Upper lobe of left lung (tissue), 4 donors: ENCODE measurements at regions not wholly inside any gene's neighbourhood (a gene's known extent, or its start where the extent isn't known, plus 50 kb on each side); places are given as distances from the start of the nearest gene placed in this dataset.

Source experiments
- EP300 ChIP-seq, 4 donors: sonication (generic); formaldehyde crosslinking; IDR thresholded peaks; one replicate each; pipeline ENCODE4 v1.5.1; 2017; ENCODE audit warnings: antibody characterized with exemption in 4 of 4, control low read depth in 2 of 4
- POLR2A ChIP-seq, 4 donors: fragments of 450-650 bp; IDR thresholded peaks; one replicate each; pipeline ENCODE4 v1.5.1; 2016 to 2017; ENCODE audit warnings: antibody characterized with exemption in 4 of 4, mild to moderate bottlenecking in 2 of 4
- POLR2AphosphoS5 ChIP-seq, 2 donors: sonication (generic); formaldehyde crosslinking; IDR thresholded peaks; one replicate each; pipeline ENCODE4 v1.5.1; 2017; ENCODE audit warnings: antibody characterized with exemption in 2 of 2
- TF ChIP-seq, protein P1 (sequence below), 6 experiments: fragments of 450-650 bp in 4 of 6; fragments of 200-600 bp in 2 of 6; sonication (generic) in 2 of 6; IDR thresholded peaks; one replicate each; pipeline ENCODE4 v1.5.1; 2016 to 2019; ENCODE audit warnings: antibody characterized with exemption in 6 of 6

DNA sequence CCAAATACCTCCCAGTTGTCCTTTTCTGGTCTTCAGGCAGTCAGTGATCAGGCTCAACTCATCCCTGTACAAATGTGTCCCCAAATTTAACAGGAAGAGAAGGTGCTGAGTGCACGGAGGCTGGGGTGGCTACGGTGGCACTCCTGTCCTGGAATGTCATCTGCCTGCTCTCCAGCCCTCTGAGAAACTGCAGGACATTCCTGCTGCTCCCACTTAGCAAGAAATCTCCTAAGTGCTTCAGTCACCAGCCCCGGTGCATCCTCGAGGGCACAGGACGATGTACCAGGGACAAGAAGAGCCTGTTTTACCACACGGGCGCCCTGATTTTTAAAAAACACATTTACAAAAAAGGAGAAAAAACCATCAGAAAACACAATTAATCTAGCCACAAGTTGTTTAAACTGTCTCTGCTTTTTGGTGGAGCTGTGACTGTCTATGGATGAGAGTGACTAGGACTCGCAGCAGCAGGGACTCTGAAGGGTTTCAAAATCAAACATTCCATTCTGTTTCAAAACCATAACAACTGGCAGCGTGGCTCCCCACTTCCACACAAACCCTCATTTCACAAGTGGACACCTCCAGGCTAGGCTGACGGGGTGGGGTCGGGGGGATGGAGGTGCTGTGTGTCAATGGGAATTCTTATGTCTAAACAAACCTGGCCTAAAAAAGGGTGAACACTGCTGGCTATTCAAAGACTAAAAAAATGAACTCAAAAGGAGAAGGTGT, 65.3 kb upstream of the CNEP1R1 start:
- no peak for TF ChIP-seq POLR2A (IDR thresholded peaks at IDR 0.05)
- TF ChIP-seq, protein P1, sequence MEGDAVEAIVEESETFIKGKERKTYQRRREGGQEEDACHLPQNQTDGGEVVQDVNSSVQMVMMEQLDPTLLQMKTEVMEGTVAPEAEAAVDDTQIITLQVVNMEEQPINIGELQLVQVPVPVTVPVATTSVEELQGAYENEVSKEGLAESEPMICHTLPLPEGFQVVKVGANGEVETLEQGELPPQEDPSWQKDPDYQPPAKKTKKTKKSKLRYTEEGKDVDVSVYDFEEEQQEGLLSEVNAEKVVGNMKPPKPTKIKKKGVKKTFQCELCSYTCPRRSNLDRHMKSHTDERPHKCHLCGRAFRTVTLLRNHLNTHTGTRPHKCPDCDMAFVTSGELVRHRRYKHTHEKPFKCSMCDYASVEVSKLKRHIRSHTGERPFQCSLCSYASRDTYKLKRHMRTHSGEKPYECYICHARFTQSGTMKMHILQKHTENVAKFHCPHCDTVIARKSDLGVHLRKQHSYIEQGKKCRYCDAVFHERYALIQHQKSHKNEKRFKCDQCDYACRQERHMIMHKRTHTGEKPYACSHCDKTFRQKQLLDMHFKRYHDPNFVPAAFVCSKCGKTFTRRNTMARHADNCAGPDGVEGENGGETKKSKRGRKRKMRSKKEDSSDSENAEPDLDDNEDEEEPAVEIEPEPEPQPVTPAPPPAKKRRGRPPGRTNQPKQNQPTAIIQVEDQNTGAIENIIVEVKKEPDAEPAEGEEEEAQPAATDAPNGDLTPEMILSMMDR (IDR thresholded peaks at IDR 0.05) = no peak
- TF ChIP-seq EP300 (IDR thresholded peaks at IDR 0.05) = no peak
- no peak for TF ChIP-seq POLR2AphosphoS5 (IDR thresholded peaks at IDR 0.05)
